ENCODE measurements at regions not wholly inside any gene's neighbourhood (a gene's known extent, or its start where the extent isn't known, plus 50 kb on each side); places are given as distances from the start of the nearest gene placed in this dataset.

DNA sequence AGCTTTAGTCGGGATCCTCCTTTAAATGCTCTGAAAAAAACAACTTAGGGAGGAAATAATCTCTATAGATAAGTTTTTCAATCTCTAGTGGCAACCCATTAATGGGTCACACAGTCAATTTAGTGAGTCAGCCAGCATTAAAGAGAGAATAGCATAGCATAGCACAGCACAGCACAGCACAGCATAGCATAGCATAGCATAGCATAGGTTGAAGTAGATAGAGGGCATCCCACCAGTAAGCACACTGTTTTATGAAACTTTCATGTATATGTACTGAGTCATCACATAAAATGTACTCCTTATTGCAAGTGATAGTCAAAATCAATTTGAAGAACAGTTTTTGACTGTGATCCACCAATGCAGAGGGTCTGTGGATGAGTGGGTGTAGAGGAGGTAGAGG lies 522.9 kb downstream of the CCDC171 start:
- H3K9me3 ChIP-seq (ENCODE audit: control insufficient read depth, low read depth, low read length), result no peaks in the 10 kb centered on the region
- H2AFZ ChIP-seq (ENCODE audit: control insufficient read depth, low read length), result no peak overlapping the region
- FAIRE-seq (no peak), DNase-seq (ENCODE audit: low read depth, low spot score) (no peak)
- H3K36me3 ChIP-seq (ENCODE audit: control insufficient read depth in 2 of 2, extremely low read depth in 1 of 2, insufficient read depth in 2 of 2, low read length in 2 of 2), result no peaks in the 10 kb centered on the region
- dilution Hi-C loops (cut with MboI; ENCODE audit: extremely low pct_ligation_motif_present, low sequenced_read_pairs), result no loop called here
- no peaks in the 10 kb centered on the region for H3K4me1 ChIP-seq (ENCODE audit: control insufficient read depth, extremely low read depth, insufficient read depth, low read length)
- H3K27me3 ChIP-seq (ENCODE audit: control insufficient read depth, extremely low read depth, insufficient read depth, low read length), result no peaks in the 10 kb centered on the region
- H4K20me1 ChIP-seq (ENCODE audit: control insufficient read depth, extremely low read depth, insufficient read depth, low read length), result no peaks in the 10 kb centered on the region
- no peaks in the 10 kb centered on the region for H3K9me1 ChIP-seq (ENCODE audit: control insufficient read depth, extremely low read depth, insufficient read depth, low read length)
- no peak overlapping the region for H3K9ac ChIP-seq (ENCODE audit: control insufficient read depth, extremely low read depth, insufficient read depth, low read length)
- H3K4me2 ChIP-seq (ENCODE audit: control insufficient read depth, extremely low read depth, insufficient read depth, low read depth, low read length), result no peak overlapping the region
- no peaks in the 10 kb centered on the region for H3K79me2 ChIP-seq (ENCODE audit: control insufficient read depth, insufficient read depth, low read length)
- no peak overlapping the region for H3K27ac ChIP-seq (ENCODE audit: control insufficient read depth, insufficient read depth, low read length)
- no peak overlapping the region for H3K4me3 ChIP-seq (ENCODE audit: control insufficient read depth in 2 of 3, extremely low read depth in 1 of 3, insufficient read depth in 2 of 3, low read depth in 1 of 3, low read length in 3 of 3)
- TF ChIP-seq, protein P1, sequence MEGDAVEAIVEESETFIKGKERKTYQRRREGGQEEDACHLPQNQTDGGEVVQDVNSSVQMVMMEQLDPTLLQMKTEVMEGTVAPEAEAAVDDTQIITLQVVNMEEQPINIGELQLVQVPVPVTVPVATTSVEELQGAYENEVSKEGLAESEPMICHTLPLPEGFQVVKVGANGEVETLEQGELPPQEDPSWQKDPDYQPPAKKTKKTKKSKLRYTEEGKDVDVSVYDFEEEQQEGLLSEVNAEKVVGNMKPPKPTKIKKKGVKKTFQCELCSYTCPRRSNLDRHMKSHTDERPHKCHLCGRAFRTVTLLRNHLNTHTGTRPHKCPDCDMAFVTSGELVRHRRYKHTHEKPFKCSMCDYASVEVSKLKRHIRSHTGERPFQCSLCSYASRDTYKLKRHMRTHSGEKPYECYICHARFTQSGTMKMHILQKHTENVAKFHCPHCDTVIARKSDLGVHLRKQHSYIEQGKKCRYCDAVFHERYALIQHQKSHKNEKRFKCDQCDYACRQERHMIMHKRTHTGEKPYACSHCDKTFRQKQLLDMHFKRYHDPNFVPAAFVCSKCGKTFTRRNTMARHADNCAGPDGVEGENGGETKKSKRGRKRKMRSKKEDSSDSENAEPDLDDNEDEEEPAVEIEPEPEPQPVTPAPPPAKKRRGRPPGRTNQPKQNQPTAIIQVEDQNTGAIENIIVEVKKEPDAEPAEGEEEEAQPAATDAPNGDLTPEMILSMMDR (optimal IDR thresholded peaks at IDR 0.05 in 1 of 3, IDR thresholded peaks at IDR 0.05 in 1 of 3, conservative IDR thresholded peaks at IDR 0.05 in 1 of 3; ENCODE audit: extremely low read depth in 1 of 3, insufficient read depth in 2 of 3, low read length in 3 of 3), result no peak
- no peak for TF ChIP-seq EZH2 (IDR thresholded peaks at IDR 0.05; ENCODE audit: low read length)

DNA sequence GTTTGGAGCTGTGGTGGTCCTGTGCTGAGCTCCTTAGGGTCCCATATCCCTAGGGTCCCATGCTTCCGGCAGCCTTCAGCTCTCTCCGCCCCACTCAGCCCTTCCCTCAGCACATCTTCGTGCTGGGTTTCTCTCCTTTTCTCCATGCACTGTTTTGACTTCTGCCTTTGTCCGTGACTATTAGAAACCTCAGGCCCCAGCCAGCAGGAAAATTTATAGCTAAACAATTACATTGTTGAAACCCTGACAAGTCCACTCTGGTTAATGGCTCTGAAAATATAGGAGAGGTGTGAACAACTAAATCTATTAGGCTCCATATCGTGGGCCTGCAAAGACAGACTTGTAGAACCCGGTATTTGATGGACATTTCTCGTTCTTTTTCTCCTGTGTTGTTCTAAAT lies 523.7 kb downstream of the CCDC171 start:
- H3K36me3 ChIP-seq (ENCODE audit: control insufficient read depth in 2 of 2, extremely low read depth in 1 of 2, insufficient read depth in 2 of 2, low read length in 2 of 2), result no peaks in the 10 kb centered on the region
- H4K20me1 ChIP-seq (ENCODE audit: control insufficient read depth, extremely low read depth, insufficient read depth, low read length), result no peaks in the 10 kb centered on the region
- dilution Hi-C loops (cut with MboI; ENCODE audit: extremely low pct_ligation_motif_present, low sequenced_read_pairs), result no loop called here
- H3K79me2 ChIP-seq (ENCODE audit: control insufficient read depth, insufficient read depth, low read length), result no peaks in the 10 kb centered on the region
- H3K9ac ChIP-seq (ENCODE audit: control insufficient read depth, extremely low read depth, insufficient read depth, low read length), result no peak overlapping the region
- no peak for FAIRE-seq
- no peaks in the 10 kb centered on the region for H3K9me3 ChIP-seq (ENCODE audit: control insufficient read depth, low read depth, low read length)
- no peaks in the 10 kb centered on the region for H3K4me1 ChIP-seq (ENCODE audit: control insufficient read depth, extremely low read depth, insufficient read depth, low read length)
- no peak overlapping the region for H2AFZ ChIP-seq (ENCODE audit: control insufficient read depth, low read length)
- no peak for DNase-seq (ENCODE audit: low read depth, low spot score)
- no peaks in the 10 kb centered on the region for H3K9me1 ChIP-seq (ENCODE audit: control insufficient read depth, extremely low read depth, insufficient read depth, low read length)
- H3K27me3 ChIP-seq (ENCODE audit: control insufficient read depth, extremely low read depth, insufficient read depth, low read length), result no peaks in the 10 kb centered on the region
- no peak for TF ChIP-seq EZH2 (IDR thresholded peaks at IDR 0.05; ENCODE audit: low read length)
- TF ChIP-seq, protein P1 (optimal IDR thresholded peaks at IDR 0.05 in 1 of 3, IDR thresholded peaks at IDR 0.05 in 1 of 3, conservative IDR thresholded peaks at IDR 0.05 in 1 of 3; ENCODE audit: extremely low read depth in 1 of 3, insufficient read depth in 2 of 3, low read length in 3 of 3), result no peak
- no peak overlapping the region for H3K4me2 ChIP-seq (ENCODE audit: control insufficient read depth, extremely low read depth, insufficient read depth, low read depth, low read length)
- H3K4me3 ChIP-seq (ENCODE audit: control insufficient read depth in 2 of 3, extremely low read depth in 1 of 3, insufficient read depth in 2 of 3, low read depth in 1 of 3, low read length in 3 of 3), result no peak overlapping the region
- no peak overlapping the region for H3K27ac ChIP-seq (ENCODE audit: control insufficient read depth, insufficient read depth, low read length)
